ENCODE measurements at regions not wholly inside any gene's neighbourhood (a gene's known extent, or its start where the extent isn't known, plus 50 kb on each side); places are given as distances from the start of the nearest gene placed in this dataset.

GRCh38 chr14:42378880-42379279 is 772.2 kb downstream of the LRFN5 start:
- no peak overlapping the region for H3K4me2 ChIP-seq
- TF ChIP-seq EZH2phosphoT487 (IDR thresholded peaks at IDR 0.05; ENCODE audit: unreplicated experiment) (no peak), ZNF331 (CRISPR knock-in tag; IDR thresholded peaks at IDR 0.05; ENCODE audit: low read depth) (no peak), JUNB (IDR thresholded peaks at IDR 0.05; ENCODE audit: unreplicated experiment) (no peak), ZNF462 (CRISPR knock-in tag; IDR thresholded peaks at IDR 0.05) (no peak), CTCF (conservative IDR thresholded peaks at IDR 0.05; ENCODE audit: low read depth in 2 of 2) (no peak), EZH2 (IDR thresholded peaks at IDR 0.05; ENCODE audit: low read depth, unreplicated experiment) (no peak), STAT1 (IDR thresholded peaks at IDR 0.05; ENCODE audit: unreplicated experiment) (no peak)
- H3K4me3 ChIP-seq, result no peak overlapping the region
- DNase-seq (ENCODE audit: low spot score) (no peak), ATAC-seq (no peak)
- no peaks in the 10 kb centered on the region for H3K36me3 ChIP-seq (ENCODE audit: insufficient read depth)
- Mint-ChIP-seq H3K27me3 (ENCODE audit: insufficient read depth, low read depth, poor library complexity) (no peaks in the 10 kb centered on the region), H3K9me3 (no peaks in the 10 kb centered on the region), H3K27ac (no peak overlapping the region), H3K4me3 (no peak overlapping the region), H3K4me1 (no peaks in the 10 kb centered on the region), H3K36me3 (ENCODE audit: low read depth) (no peaks in the 10 kb centered on the region)
- H2AFZ ChIP-seq, result no peak overlapping the region
- no peaks in the 10 kb centered on the region for H3K27me3 ChIP-seq (ENCODE audit: insufficient read depth)
- H4K20me1 ChIP-seq (replicated peaks; ENCODE audit: insufficient read depth), result no peaks in the 10 kb centered on the region
- no peaks in the 10 kb centered on the region for H3K79me2 ChIP-seq (replicated peaks; ENCODE audit: insufficient read depth)
- H3K9me2 ChIP-seq (ENCODE audit: insufficient read depth), result no peaks in the 10 kb centered on the region
- no peak overlapping the region for H3K27ac ChIP-seq (ENCODE audit: low read depth)
- H3F3A ChIP-seq (replicated peaks; ENCODE audit: low read depth), result no peaks in the 10 kb centered on the region
- H3K4me1 ChIP-seq (ENCODE audit: insufficient read depth), result no peaks in the 10 kb centered on the region

All from GM23338 (cell line).